T-cell (primary cell): ENCODE measurements at regions not wholly inside any gene's neighbourhood (a gene's known extent, or its start where the extent isn't known, plus 50 kb on each side); places are given as distances from the start of the nearest gene placed in this dataset.
"Not testable (repeated sequence)": the region's sequence is repeated elsewhere in the genome, so short reads cannot be mapped to it uniquely, and the experiment has no call there.

Experiments used
- ATAC-seq, 4 experiments: fragments of 200-7000 bp in 3 of 4; fragments of 150-1000 bp in 1 of 4; cut with Tn5 transposase; replicated peaks in 1 of 4; 1 replicate in 3 of 4; 2 replicates in 1 of 4; pipeline ENCODE4 v1.10.0; 2021; ENCODE audit warnings: moderate library complexity in 3 of 4, mild to moderate bottlenecking in 2 of 4, moderate number of reproducible peaks in 1 of 4
- CTCF ChIA-PET, 2 donors: fragments of 300-600 bp; sonication (Branson Sonifier 250); formaldehyde crosslinking; loops; one replicate each; lab custom pipeline; 2022; ENCODE audit warnings: antibody characterized with exemption in 2 of 2; lab: Charles Lee
- POLR2A ChIA-PET, 2 donors: fragments of 300-600 bp; sonication (Branson Sonifier 250); formaldehyde crosslinking; loops; one replicate each; lab custom pipeline; 2022; ENCODE audit warnings: antibody characterized with exemption in 2 of 2; lab: Charles Lee
- DNase-seq, 35 experiments: peaks; one replicate each; pipeline versions ENCODE4 v3.0.0 to v3.0.0-alpha.2; 2013 to 2023
- H3K27ac ChIP-seq: one replicate; pipeline ENCODE4 v1.5.1; 2013; ENCODE audit warnings: low read length
- H3K27me3 ChIP-seq, 2 experiments: replicated peaks in 1 of 2; 1 replicate in 1 of 2; 2 replicates in 1 of 2; pipeline versions ENCODE4 v1.6.1 to v1.7.0; 2013; ENCODE audit warnings: low read length in 1 of 2, mixed read lengths in 1 of 2; ENCODE audit not compliant: control insufficient read depth in 2 of 2, insufficient read depth in 2 of 2; ENCODE audit errors: extremely low read depth in 1 of 2
- H3K36me3 ChIP-seq, 2 donors: 1 replicate in 1 of 2; 2 replicates in 1 of 2; pipeline versions ENCODE4 v1.6.1 to v1.7.0; 2013; ENCODE audit warnings: low read length in 1 of 2; ENCODE audit not compliant: control insufficient read depth in 2 of 2, insufficient read depth in 1 of 2; ENCODE audit errors: extremely low read depth in 1 of 2
- H3K4me1 ChIP-seq, 2 experiments: 1 replicate in 1 of 2; 2 replicates in 1 of 2; pipeline versions ENCODE4 v1.6.1 to v1.7.0; 2013; ENCODE audit warnings: low read length in 2 of 2, mixed read lengths in 1 of 2; ENCODE audit not compliant: insufficient read depth in 2 of 2, control insufficient read depth in 1 of 2; ENCODE audit errors: extremely low read depth in 1 of 2
- H3K4me3 ChIP-seq, 2 donors: 1 replicate in 1 of 2; 2 replicates in 1 of 2; pipeline versions ENCODE4 v1.5.1 to v1.7.0; 2013; ENCODE audit warnings: mild to moderate bottlenecking in 2 of 2, low read length in 1 of 2, moderate library complexity in 1 of 2; ENCODE audit not compliant: control insufficient read depth in 1 of 2; ENCODE audit errors: extremely low read depth in 1 of 2
- H3K9me3 ChIP-seq: 2 replicates; pipeline ENCODE4 v1.7.0; 2013
- H3K27ac Mint-ChIP-seq, 2 donors: one replicate each; pipeline ENCODE4 v1.8.0; 2020 to 2021; ENCODE audit warnings: mild to moderate bottlenecking in 2 of 2, mixed read lengths in 2 of 2
- H3K27me3 Mint-ChIP-seq, 2 donors: one replicate each; pipeline ENCODE4 v1.8.0; 2021 to 2022; ENCODE audit warnings: mixed read lengths in 2 of 2
- H3K36me3 Mint-ChIP-seq: one replicate; pipeline ENCODE4 v1.8.0; 2021; ENCODE audit warnings: mixed read lengths
- H3K4me1 Mint-ChIP-seq, 3 donors: one replicate each; pipeline ENCODE4 v1.8.0; 2020 to 2022; ENCODE audit warnings: mixed read lengths in 3 of 3, mild to moderate bottlenecking in 1 of 3
- H3K4me3 Mint-ChIP-seq, 3 donors: one replicate each; pipeline ENCODE4 v1.8.0; 2020 to 2022; ENCODE audit warnings: mild to moderate bottlenecking in 3 of 3, mixed read lengths in 3 of 3, moderate library complexity in 3 of 3
- H3K9me3 Mint-ChIP-seq, 3 donors: one replicate each; pipeline ENCODE4 v1.8.0; 2020 to 2022; ENCODE audit warnings: mixed read lengths in 3 of 3
- WGBS: methylation state at CpG from one replicate; pipeline ENCODE4 v1.1.5; 2013; ENCODE audit warnings: missing lambda C conversion rate; ENCODE audit not compliant: insufficient coverage; 5-methylcytosine and 5-hydroxymethylcytosine counted together

DNA sequence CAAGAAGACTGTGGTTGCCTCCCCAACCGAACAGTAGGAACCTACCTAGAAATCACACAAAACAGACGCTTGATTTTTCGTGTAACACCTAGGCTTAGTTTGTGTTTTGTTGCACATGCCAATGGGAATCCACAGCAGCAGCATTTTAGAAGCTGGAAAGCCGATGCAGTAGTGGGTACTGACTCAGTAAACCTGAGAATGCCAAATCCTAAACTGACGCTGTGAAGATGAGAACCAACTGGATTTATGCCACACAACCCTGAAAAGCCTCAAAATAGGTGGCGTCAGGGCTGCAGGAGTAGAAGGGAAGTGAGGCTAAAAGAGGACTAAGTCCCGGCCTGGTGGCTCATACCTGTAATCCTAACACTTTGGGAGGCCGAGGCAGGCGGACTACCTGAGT is 162.5 kb downstream of the REEP3 start:
- no peak overlapping the region for H3K4me3 Mint-ChIP-seq
- CTCF ChIA-PET: interaction anchor here in 1 of 2 donors (0.6 kb wide), 1 partner anchor 467 kb away, joined by 9 read pairs; no protein-coding TSS in a partner anchor

DNA sequence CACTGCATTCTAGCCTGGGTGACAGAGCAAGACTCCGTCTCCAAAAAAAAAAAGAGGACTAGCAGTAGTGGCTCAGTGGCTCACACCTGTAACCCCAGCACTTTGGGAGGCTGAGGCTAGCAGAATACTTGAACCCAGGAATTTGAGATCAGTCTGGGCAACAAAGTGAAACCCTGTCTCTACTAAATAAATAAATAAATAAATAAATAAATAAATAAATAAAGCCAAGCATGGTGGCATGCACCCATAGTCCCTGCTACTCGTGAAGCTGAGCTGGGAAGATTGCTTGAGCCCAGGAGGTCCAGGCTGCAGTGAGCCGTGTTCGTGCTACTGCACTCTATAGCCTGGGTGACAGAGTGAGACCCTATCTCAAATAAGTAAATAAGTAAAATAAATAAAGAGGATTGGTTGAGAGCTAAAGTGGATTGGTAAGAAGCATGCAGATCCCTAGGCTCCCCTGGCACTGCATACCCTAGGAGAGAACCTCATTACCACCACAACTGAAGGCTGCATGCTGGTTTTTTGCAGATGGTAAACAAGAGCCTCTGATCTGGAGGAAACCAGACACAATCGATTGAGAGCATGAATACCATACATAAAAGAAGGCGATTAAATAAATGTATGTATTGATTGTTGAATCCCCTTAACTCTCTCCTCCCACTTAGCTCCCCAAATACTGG is 163.2 kb downstream of the REEP3 start:
- POLR2A ChIA-PET: no interaction called here
- no peaks in the 10 kb centered on the region for H3K27me3 ChIP-seq

More for the DNA sequence above, 162.5 kb downstream of the REEP3 start:
- Mint-ChIP-seq H3K36me3 (no peaks in the 10 kb centered on the region), H3K9me3 (no peaks in the 10 kb centered on the region), H3K27me3 (peaks cover 2 to 10% of the 10 kb centered on the region in 2 donors), H3K27ac (no peak overlapping the region), H3K4me1 (peaks cover 0 to 11% (median 3%) of the 10 kb centered on the region in 3 donors)
- Histone ChIP-seq H3K27me3 (no peaks in the 10 kb centered on the region), H3K36me3 (no peaks in the 10 kb centered on the region), H3K27ac (no peak overlapping the region), H3K4me3 (no peak overlapping the region), H3K9me3 (no peaks in the 10 kb centered on the region), H3K4me1 (no peaks in the 10 kb centered on the region)
- no peak for DNase-seq
- no peak for ATAC-seq
- WGBS: 89% methylated on average over 3 of the region's 9 CpGs
- POLR2A ChIA-PET: interaction anchor here in 1 of 2 donors (0.6 kb wide), 1 partner anchor 54 kb away, joined by 11 read pairs; no protein-coding TSS in a partner anchor

DNA sequence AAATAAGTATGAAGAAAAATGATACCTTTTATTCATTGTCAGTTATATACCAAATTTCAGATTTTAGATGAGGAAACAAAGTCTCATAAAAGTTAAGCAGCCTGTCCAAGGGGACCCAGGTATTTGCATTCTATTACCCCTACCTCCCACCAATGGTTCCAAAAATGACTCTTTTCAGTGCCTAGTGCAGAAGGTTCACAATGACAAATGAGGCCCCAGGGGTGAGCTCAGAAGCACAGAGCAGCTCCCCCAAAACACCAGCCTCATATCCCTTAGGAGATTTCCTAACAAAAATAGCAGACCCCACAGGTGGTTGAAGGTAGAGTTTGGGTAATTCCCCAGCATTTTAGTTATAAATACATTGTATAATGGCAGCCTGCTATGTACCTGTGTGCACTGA is 168.6 kb downstream of the REEP3 start:
- H3K27ac ChIP-seq: no peak overlapping the region
- H3K4me1 ChIP-seq: no peaks in the 10 kb centered on the region
- no peaks in the 10 kb centered on the region for H3K27me3 ChIP-seq
- DNase-seq (no peak), ATAC-seq (no peak)
- no peaks in the 10 kb centered on the region for H3K4me1 Mint-ChIP-seq
- H3K4me3 ChIP-seq: no peak overlapping the region
- POLR2A ChIA-PET: no interaction called here
- no peaks in the 10 kb centered on the region for H3K36me3 ChIP-seq
- CTCF ChIA-PET: no interaction called here
- no peaks in the 10 kb centered on the region for H3K9me3 ChIP-seq
- H3K4me3 Mint-ChIP-seq: no peak overlapping the region
- no peak overlapping the region for H3K27ac Mint-ChIP-seq
- H3K36me3 Mint-ChIP-seq: no peaks in the 10 kb centered on the region
- H3K9me3 Mint-ChIP-seq: peaks cover 0 to 6% (median 0%) of the 10 kb centered on the region in 3 donors
- peaks cover 2 to 10% of the 10 kb centered on the region in 2 donors for H3K27me3 Mint-ChIP-seq

More for the DNA sequence above, 163.2 kb downstream of the REEP3 start:
- Mint-ChIP-seq H3K4me1 (peaks cover 0 to 11% (median 3%) of the 10 kb centered on the region in 3 donors), H3K27ac (no peak overlapping the region), H3K4me3 (no peak overlapping the region), H3K9me3 (no peaks in the 10 kb centered on the region), H3K36me3 (no peaks in the 10 kb centered on the region), H3K27me3 (peaks cover 2 to 10% of the 10 kb centered on the region in 2 donors)
- WGBS: no CpG with 5 or more reads among the region's 6 CpGs
- Histone ChIP-seq H3K36me3 (no peaks in the 10 kb centered on the region), H3K9me3 (no peaks in the 10 kb centered on the region), H3K4me3 (no peak overlapping the region), H3K27ac (no peak overlapping the region), H3K4me1 (no peaks in the 10 kb centered on the region)
- DNase-seq: no peak
- CTCF ChIA-PET: interaction anchor here in 1 of 2 donors (0.6 to 1.0 kb wide), 2 partner anchors 36 to 1659 kb away, joined by 5 to 6 read pairs; no protein-coding TSS in a partner anchor
- no peak for ATAC-seq

DNA sequence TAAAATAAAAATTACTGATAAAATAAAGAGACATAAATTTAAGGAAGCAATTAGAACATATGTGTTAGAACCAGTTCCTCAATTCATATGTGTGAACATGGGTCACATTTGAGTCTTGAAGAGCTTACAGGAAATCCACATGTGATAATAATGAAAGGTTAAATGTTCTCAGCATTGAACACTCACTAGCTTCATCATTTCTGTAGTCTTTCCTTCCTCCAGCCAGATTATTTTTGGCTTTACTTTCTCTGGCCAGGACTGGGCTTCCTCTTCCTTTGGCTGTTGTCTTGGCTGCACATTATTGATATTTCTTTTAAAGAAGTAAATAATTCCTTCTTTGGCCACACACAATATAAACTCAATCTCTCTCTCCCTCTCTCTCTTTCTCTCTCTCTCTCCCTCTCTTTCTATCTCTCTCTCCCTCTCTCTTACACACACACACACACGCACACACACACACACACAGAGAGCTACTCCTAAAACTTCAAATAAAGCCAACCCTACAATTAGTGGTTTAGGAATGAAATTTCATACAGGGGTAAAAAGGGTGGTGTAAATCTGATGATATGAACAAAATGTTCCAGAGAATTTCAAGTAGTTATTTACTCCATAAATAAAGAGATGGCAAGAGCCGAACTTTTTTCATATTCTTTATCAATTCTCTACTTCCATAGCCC is 171.2 kb downstream of the REEP3 start:
- no peak overlapping the region for H3K4me3 ChIP-seq
- no peaks in the 10 kb centered on the region for H3K27me3 ChIP-seq
- peaks cover 2 to 8% of the 10 kb centered on the region in 2 donors for H3K27me3 Mint-ChIP-seq
- no peak overlapping the region for H3K27ac Mint-ChIP-seq
- no peaks in the 10 kb centered on the region for H3K36me3 ChIP-seq
- no peaks in the 10 kb centered on the region for H3K4me1 Mint-ChIP-seq
- POLR2A ChIA-PET: interaction anchor here in 1 of 2 donors (0.7 kb wide), 1 partner anchor 56 kb away, joined by 3 read pairs; no protein-coding TSS in a partner anchor
- ATAC-seq: no peak
- DNase-seq: no peak
- H3K36me3 Mint-ChIP-seq: no peaks in the 10 kb centered on the region
- no peaks in the 10 kb centered on the region for H3K9me3 ChIP-seq
- H3K4me1 ChIP-seq: no peaks in the 10 kb centered on the region
- H3K27ac ChIP-seq: no peak overlapping the region
- CTCF ChIA-PET: no interaction called here
- peaks cover 0 to 6% (median 0%) of the 10 kb centered on the region in 3 donors for H3K9me3 Mint-ChIP-seq
- no CpG with 5 or more reads among the region's 2 CpGs for WGBS
- no peak overlapping the region for H3K4me3 Mint-ChIP-seq

DNA sequence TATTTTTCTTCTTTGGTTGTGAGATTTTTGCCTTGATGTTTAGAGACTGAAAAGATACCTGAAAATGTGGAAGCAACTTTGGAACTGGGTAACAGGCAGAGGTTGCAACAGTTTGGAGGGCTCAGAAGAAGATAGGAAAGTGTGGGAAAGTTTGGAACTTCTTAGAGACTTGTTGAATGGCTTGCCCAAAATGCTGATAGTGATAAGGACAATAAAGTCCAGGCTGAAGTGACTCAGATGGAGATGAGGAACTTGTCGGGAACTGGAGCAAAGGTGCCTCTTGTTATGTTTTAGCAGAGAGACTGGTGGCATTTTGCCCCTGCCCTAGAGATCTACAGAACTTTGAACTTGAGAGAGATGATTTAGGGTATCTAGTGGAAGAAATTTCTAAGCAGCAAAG is 171.8 kb downstream of the REEP3 start:
- H3K4me3 Mint-ChIP-seq, H3K36me3 ChIP-seq, H3K27me3 ChIP-seq, POLR2A ChIA-PET, H3K4me1 ChIP-seq, DNase-seq, H3K27me3 Mint-ChIP-seq, H3K9me3 ChIP-seq, H3K36me3 Mint-ChIP-seq, H3K9me3 Mint-ChIP-seq, H3K4me3 ChIP-seq, H3K4me1 Mint-ChIP-seq, H3K27ac ChIP-seq, H3K27ac Mint-ChIP-seq, ATAC-seq, CTCF ChIA-PET: not testable (repeated sequence)
- WGBS: 80% methylated on average over 1 of the region's 1 CpG

DNA sequence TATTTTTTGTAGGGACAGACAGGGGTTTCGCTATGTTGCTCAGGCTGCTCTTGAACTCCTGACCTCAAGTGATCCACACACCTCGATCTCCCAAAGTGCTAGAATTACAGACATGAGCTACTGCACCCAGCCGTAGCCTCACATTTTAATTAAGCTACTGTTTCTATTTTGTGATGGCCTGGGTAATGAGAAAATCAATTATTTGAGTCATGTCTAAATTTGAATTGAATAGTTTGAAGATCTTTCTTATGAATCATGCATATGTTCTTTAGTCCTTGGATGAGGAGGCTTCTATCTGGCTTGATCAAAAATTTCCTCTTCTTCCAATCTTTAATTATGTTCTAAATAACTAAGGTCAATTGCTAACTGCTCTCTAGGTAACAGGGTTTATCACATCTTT is 175.0 kb downstream of the REEP3 start:
- no peaks in the 10 kb centered on the region for H3K36me3 Mint-ChIP-seq
- no peak overlapping the region for H3K4me3 Mint-ChIP-seq
- CTCF ChIA-PET: no interaction called here
- Histone ChIP-seq H3K27ac (no peak overlapping the region), H3K27me3 (no peaks in the 10 kb centered on the region), H3K9me3 (no peaks in the 10 kb centered on the region), H3K4me1 (no peaks in the 10 kb centered on the region), H3K36me3 (no peaks in the 10 kb centered on the region), H3K4me3 (no peak overlapping the region)
- H3K9me3 Mint-ChIP-seq: peaks cover 0 to 6% (median 0%) of the 10 kb centered on the region in 3 donors
- no peak for DNase-seq
- WGBS: 100% methylated on average over 1 of the region's 3 CpGs
- H3K4me1 Mint-ChIP-seq: peaks cover 0 to 11% (median 0%) of the 10 kb centered on the region in 3 donors
- POLR2A ChIA-PET: no interaction called here
- H3K27me3 Mint-ChIP-seq: peaks cover 0 to 3% of the 10 kb centered on the region in 2 donors
- H3K27ac Mint-ChIP-seq: no peak overlapping the region
- ATAC-seq: no peak
